Daoy (cell line): ENCODE measurements at regions not wholly inside any gene's neighbourhood (a gene's known extent, or its start where the extent isn't known, plus 50 kb on each side); places are given as distances from the start of the nearest gene placed in this dataset.
"Not testable (repeated sequence)": the region's sequence is repeated elsewhere in the genome, so short reads cannot be mapped to it uniquely, and the experiment has no call there.

Source experiments
- DNase-seq: peaks from one replicate; pipeline ENCODE4 v3.0.0-alpha.2; 2015; ENCODE audit warnings: low read depth

DNA sequence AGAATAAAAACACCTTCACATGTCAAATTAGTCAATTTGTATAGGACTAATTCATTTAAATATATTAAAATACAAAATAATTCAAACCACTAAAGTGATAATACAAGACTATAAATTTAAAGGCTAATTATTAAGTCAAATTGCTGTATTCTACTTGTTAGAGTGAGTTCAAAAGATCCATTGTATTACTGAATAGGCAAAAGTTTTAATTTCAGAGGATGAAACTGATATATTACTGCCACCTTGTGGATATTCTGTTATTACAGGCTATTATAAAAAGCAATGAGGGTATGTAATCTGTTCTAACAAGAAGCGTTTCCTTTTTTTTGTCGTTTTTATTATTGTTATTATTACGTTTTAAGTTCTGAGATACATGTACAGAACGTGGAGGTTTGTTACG lies 1825.5 kb upstream of the TPTE start:
- not testable (repeated sequence) for DNase-seq

DNA sequence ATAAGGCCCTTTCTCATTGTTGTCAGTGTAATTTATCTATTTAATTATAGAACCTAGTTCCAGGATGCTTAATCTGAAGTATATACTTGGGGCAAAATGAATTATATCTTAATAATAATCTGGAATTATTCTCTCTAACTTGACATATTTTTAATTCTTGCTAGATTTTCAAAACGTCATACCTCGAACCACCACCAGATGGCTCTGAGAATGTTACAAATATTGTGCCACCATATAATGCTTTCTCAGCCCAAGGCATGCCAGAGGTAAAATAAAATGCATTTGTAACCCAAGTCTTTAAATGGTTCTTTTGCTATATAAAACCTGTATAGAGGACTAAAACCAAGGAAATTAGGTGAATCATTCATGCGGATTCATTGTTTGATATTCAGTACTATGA lies 1820.1 kb upstream of the TPTE start:
- not testable (repeated sequence) for DNase-seq

DNA sequence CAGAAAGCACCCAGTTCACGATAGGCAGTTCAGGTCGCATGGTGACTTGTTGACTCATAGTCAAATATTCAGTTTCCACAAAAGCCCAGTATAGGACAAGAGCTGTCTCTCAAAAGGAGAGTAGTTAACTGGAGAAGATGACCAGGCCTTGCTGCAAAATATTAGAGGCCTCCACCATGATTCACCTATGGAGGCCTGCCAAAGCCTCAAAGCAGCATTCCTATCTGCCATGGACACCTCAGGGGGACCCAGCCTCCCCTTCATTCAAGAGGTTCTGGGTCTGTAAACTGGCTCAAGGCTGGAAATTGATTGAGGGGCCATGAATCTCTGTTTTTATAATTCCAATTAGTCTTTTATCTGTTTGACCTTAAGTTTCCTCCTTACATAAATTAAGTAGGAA lies 1815.6 kb upstream of the TPTE start:
- peak; percentile 17 for DNase-seq
